HG03159 (cell line): ENCODE measurements at regions not wholly inside any gene's neighbourhood (a gene's known extent, or its start where the extent isn't known, plus 50 kb on each side); places are given as distances from the start of the nearest gene placed in this dataset.

ENCODE experiments used
- ATAC-seq: cut with Tn5 transposase; IDR thresholded peaks from one replicate; pipeline ENCODE4 v1.9.1; 2021; ENCODE audit warnings: mild to moderate bottlenecking, moderate library complexity; ENCODE audit not compliant: unreplicated experiment

DNA sequence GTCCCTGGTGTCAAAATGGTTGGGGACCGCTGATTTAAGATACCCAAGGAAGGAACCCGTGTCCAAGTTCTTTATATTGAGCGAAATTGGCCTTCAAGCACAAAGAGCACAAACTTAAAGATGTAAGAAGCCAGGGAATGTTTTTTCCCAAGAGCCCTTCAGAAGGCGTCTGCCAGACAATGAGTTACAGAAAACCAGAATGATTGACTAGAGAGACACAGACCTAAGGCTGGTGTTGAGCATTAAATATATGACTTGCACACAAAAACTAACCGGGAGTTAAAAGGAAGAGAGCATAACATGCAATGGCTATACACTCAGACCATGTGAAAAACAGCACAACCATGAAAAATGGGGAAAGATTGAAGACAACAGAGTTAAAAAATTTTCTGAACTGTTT, 157.5 kb upstream of the FAM9B start:
- ATAC-seq, result no peak

- no peak for ATAC-seq
These were observed 161.4 kb upstream of the FAM9B start for GRCh38 chrX:9195199-9195880.

- ATAC-seq, result no peak
These were observed 163.2 kb upstream of the FAM9B start for GRCh38 chrX:9196961-9197640.

- ATAC-seq, result no peak
These were observed 170.6 kb upstream of the FAM9B start for GRCh38 chrX:9204560-9204959.

- no peak for ATAC-seq
These were observed 171.8 kb upstream of the FAM9B start for GRCh38 chrX:9205599-9206223.

- no peak for ATAC-seq
These were observed 173.2 kb upstream of the FAM9B start for GRCh38 chrX:9207142-9207541.

DNA sequence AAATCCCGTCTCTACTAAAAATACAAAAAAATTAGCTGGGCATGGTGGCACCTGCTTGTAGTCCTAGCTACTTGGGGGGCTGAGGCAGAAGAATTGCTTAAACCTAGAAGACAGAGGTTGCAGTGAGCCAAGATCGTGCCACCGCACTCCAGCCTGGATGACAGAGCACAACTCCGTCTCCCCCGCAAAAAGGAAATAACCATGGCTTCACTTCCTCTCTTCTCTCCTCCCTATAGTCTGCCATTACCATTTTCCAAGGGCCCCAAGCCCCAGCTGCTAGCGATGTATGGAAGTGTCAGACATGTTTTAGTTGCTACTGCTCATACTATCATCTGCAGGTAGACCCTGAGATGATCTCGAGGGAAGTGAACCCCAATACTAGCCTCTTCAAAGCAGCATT, 177.3 kb upstream of the FAM9B start:
- ATAC-seq, result no peak

DNA sequence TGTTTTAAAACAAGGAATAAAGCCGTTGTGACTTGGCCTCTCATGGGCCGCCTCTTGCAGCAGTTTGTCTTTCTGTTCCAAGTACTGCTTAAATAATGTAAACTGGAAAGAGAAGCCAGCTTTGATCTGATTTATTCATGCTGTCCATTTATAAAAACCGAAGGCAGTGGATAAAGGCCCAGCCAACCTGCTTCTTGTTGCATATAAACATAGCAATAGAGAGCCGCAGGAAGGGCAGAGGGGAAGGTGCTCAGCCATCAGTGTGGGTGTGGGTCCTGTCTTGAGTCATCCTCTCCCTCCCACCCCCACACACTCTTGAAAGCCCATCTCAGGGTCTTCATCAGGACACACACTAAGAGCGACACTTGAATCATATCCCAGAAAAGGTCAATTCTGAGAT, 187.9 kb upstream of the FAM9B start:
- ATAC-seq, result no peak

DNA sequence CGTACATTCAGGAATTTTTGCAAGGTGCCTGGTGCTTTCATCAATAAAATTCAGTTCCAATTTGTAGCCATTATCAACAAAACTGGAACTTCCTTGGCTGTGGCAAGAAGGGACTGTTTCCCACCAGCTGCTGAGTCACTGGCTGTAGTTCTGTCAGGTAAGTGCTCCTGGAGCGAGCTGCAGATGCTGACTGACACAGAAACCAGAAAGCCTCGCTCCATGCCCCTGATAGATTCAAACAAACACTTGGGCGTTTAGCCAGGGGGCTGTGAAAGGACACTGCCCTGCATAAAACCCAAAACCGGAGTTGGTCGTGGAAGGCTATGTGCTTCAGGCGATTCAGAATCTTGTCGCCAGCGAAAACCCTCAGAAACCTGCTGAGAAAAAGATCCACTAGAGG, 188.4 kb upstream of the FAM9B start:
- ATAC-seq, result no peak

GRCh38 chrX:9227276-9227675, 193.3 kb upstream of the FAM9B start:
- no peak for ATAC-seq

- no peak for ATAC-seq
These were observed 197.6 kb upstream of the FAM9B start for GRCh38 chrX:9231491-9231890.

DNA sequence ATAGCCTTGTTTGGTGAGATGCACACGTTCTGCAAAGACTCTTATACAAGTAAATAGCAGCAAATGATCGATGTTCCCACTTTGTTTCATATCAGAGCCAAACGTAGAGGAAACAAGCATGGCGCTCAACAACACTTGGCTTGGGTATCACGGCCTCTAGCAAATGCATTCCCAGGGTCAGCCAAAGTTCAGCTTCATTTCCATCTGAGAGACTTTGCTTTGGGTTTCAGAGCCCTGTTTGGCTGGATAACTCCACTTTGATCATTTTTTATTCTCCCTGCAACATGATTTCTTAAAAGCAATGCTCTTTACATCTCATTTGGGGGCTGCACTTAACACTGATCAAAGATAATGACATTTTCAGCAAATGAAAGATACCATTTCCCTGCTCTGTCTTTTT, 199.2 kb upstream of the FAM9B start:
- no peak for ATAC-seq

DNA sequence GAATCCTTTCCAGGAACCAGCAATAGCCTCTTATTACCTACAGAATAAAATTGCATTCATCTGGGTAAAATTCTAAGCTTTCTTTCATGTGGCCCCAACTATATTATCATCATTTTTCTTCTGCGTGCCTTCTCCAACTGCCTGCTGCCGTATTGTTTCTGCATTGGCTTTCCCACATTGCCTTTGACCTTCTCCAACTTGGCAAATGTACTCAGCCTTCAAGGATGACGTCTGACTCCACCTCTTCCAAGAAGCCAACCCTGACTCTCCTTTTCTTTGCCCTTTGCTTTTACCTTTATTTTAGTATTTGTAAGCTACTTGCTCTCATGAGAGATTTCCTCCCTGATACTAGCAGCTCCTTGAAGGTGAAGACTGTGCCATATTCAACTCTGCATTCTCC, 200.4 kb upstream of the FAM9B start:
- ATAC-seq, result no peak

- ATAC-seq, result no peak
These were observed 201.8 kb upstream of the FAM9B start for GRCh38 chrX:9235722-9236121.

GRCh38 chrX:9240956-9241355, 207.0 kb upstream of the FAM9B start:
- ATAC-seq, result no peak

DNA sequence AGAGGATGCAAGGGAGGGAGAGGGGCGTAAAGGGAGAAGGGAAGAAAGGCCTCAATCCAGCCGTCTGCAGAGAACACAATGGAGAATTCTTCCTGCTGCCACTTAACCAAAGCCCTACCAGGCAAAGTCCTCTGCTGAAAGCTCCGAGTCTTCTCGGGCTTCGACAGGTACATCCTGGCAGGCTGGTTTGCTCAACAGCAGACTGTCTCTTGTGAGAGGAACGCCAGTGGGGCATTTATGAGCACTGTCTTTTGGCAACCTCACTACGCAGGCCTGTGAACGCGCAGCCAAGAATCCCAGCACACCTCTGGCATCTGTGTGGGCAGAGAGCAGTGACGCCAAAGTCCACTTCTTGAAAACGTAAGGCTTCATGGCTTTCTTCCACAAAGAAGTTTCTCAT, 207.5 kb upstream of the FAM9B start:
- ATAC-seq, result no peak

DNA sequence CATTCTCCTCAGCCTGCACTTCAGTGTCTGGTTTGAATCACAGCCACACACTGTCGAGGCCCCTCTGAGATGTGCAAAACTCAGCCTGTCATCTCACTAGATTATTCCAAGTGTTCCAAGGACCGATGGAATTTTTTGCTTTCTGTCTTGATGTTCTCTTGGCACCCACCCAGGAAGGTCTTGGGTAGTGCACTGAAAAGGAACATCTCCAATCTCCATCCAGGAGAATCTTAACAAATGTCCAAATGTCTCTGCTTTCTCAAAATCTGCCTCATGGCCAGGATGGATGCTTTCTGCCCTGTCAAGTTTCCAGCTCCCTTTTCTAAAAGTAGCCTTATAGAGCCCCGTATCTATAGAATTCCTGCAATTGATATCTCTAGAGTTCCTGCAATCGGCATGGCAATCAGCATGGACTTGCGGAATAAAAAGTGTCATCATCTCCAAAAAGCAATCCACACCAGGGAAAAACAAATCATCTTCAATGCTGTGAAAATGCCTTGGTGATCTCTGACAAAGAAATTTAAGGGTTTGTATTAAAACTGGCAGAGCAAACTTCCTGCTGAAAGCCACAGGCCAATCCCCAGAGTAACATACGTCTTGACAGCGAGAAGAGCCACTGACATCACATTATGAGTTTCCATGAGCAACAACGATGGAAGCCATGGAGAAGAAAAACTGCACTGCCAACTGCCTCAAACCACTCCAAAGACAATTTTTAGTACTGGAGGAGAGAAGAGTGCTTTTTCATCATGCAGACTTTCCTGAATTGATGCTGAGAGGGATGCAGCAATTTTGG, 215.3 kb upstream of the FAM9B start:
- no peak for ATAC-seq

DNA sequence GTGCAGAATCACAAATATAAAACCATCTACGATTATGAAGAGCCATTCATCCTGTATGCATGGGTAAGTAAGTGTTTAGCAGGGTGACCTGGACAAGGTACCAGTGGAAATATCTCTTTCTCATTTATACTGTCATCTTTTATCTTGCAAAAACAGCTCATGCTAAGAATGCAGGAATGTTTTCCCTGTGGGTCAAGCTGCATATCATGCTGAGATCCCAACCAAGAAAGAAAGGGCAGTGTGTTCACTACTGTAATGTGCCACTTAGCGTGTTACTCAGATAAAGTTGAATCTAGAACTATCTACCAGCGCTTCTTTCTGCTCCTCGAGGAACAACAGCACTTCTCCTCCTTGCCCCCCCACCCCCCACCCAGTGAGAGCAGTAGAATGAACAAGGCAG, 212.7 kb upstream of the TBL1X start:
- ATAC-seq, result no peak

GRCh38 chrX:9253211-9253610, 211.6 kb upstream of the TBL1X start:
- ATAC-seq, result no peak

- ATAC-seq, result no peak
These were observed 207.0 kb upstream of the TBL1X start for GRCh38 chrX:9257718-9258420.
